Testis (tissue), 2 donors: ENCODE measurements at regions not wholly inside any gene's neighbourhood (a gene's known extent, or its start where the extent isn't known, plus 50 kb on each side); places are given as distances from the start of the nearest gene placed in this dataset.
"Not testable (repeated sequence)": the region's sequence is repeated elsewhere in the genome, so short reads cannot be mapped to it uniquely, and the experiment has no call there.

Source experiments
- DNase-seq: peaks from one replicate; pipeline ENCODE4 v3.0.0-alpha.2; 2019
- H3K27ac ChIP-seq, 2 donors: fragments of 200-600 bp; sonication (generic); one replicate each; pipeline ENCODE4 v1.5.1; 2019
- H3K27me3 ChIP-seq: fragments of 200-600 bp; sonication (generic); one replicate; pipeline ENCODE4 v1.5.1; 2019
- H3K36me3 ChIP-seq: fragments of 200-600 bp; sonication (generic); one replicate; pipeline ENCODE4 v1.5.1; 2017; ENCODE audit warnings: low read depth; ENCODE audit errors: missing control alignments
- H3K4me1 ChIP-seq: fragments of 200-600 bp; sonication (generic); one replicate; pipeline ENCODE4 v1.5.1; 2019
- H3K4me3 ChIP-seq, 2 donors: fragments of 200-600 bp; sonication (generic); one replicate each; pipeline ENCODE4 v1.5.1; 2017 to 2019
- H3K9me3 ChIP-seq: fragments of 200-600 bp; sonication (generic); one replicate; pipeline ENCODE4 v1.5.1; 2017
- CTCF ChIP-seq, 3 experiments: fragments of 450-650 bp in 2 of 3; fragments of 200-600 bp in 1 of 3; sonication (generic) in 1 of 3; IDR thresholded peaks; one replicate each; pipeline ENCODE4 v1.5.1; 2016 to 2019; ENCODE audit warnings: antibody characterized with exemption in 3 of 3, mild to moderate bottlenecking in 2 of 3, moderate library complexity in 1 of 3
- POLR2A ChIP-seq: fragments of 450-650 bp; IDR thresholded peaks from one replicate; pipeline ENCODE4 v1.6.1; 2017; ENCODE audit warnings: antibody characterized with exemption, mild to moderate bottlenecking, moderate library complexity
- WGBS, 2 donors: methylation state at CpG; one replicate each; pipeline ENCODE4 v1.1.5; 2018; 5-methylcytosine and 5-hydroxymethylcytosine counted together
- intact Hi-C: fragments of 100-400 bp; cut with DNase I; formaldehyde crosslinking; loops from one replicate; pipeline ENCODE4 v1.15.1; 2023; ENCODE audit warnings: low total_unique reads

DNA sequence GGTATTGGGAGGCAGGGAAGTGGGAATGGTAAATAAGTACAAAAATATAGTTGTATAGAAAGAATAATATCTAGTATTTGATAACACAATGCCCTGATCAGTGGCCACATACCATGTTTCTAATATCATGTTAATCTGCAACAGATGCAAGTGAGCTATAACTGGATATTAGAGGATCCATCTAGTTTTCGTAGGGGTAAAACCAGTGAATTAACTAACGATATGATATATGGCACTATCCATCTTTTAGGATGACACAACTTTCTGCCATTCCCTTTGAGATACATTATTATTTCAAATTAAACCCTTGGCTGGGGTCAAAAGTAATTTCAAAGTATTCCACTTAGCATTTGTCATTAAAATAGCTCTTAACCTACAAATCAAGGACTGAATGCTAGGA, 1686.2 kb downstream of the SLITRK1 start:
- no peaks in the 10 kb centered on the region for H3K36me3 ChIP-seq
- H3K9me3 ChIP-seq, result no peaks in the 10 kb centered on the region
- TF ChIP-seq CTCF (IDR thresholded peaks at IDR 0.05) (no peak), POLR2A (no peak)
- 82 to 100% methylated on average over 2 of the region's 2 CpGs for WGBS, 2 donors
- intact Hi-C loops, result no loop called here
- no peaks in the 10 kb centered on the region for H3K27me3 ChIP-seq
- no peaks in the 10 kb centered on the region for H3K4me1 ChIP-seq
- H3K27ac ChIP-seq, result no peak overlapping the region
- DNase-seq, result no peak
- no peak overlapping the region for H3K4me3 ChIP-seq

GRCh38 chr13:82187227-82187626, 1695.0 kb downstream of the SLITRK1 start:
- 65 to 68% methylated on average over 1 of the region's 1 CpG for WGBS, 2 donors
- intact Hi-C loops, result no loop called here
- H3K4me3 ChIP-seq, result no peak overlapping the region
- H3K9me3 ChIP-seq, result no peaks in the 10 kb centered on the region
- no peak for DNase-seq
- no peaks in the 10 kb centered on the region for H3K27me3 ChIP-seq
- H3K4me1 ChIP-seq, result no peaks in the 10 kb centered on the region
- TF ChIP-seq POLR2A, result no peak
- no peak for TF ChIP-seq CTCF (IDR thresholded peaks at IDR 0.05)
- H3K36me3 ChIP-seq, result no peaks in the 10 kb centered on the region
- H3K27ac ChIP-seq, result no peak overlapping the region

DNA sequence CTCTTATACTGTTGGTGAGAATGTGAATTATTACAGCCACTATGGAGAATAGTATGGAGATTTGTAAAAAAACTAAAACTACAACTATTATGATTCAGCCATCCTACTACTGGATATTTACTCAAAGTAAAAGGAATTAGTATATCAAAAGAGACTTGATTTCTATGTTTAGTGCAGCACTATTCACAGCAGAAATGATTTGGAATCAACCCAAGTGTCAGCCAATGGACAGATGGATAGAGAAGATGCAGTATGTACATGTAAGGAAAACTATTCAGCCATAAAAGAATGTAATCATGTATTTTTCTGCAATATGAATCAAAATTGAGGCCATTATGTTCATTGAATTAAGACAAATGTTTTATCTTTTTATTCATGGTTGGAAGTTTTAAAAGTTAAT, 1705.5 kb downstream of the SLITRK1 start:
- intact Hi-C loops, result no loop called here
- Histone ChIP-seq H3K36me3 (no peaks in the 10 kb centered on the region), H3K27ac (no peak overlapping the region), H3K4me3 (no peak overlapping the region), H3K4me1 (no peaks in the 10 kb centered on the region), H3K9me3 (no peaks in the 10 kb centered on the region), H3K27me3 (no peaks in the 10 kb centered on the region)
- no peak for TF ChIP-seq CTCF (IDR thresholded peaks at IDR 0.05)
- TF ChIP-seq POLR2A, result no peak
- no peak for DNase-seq

DNA sequence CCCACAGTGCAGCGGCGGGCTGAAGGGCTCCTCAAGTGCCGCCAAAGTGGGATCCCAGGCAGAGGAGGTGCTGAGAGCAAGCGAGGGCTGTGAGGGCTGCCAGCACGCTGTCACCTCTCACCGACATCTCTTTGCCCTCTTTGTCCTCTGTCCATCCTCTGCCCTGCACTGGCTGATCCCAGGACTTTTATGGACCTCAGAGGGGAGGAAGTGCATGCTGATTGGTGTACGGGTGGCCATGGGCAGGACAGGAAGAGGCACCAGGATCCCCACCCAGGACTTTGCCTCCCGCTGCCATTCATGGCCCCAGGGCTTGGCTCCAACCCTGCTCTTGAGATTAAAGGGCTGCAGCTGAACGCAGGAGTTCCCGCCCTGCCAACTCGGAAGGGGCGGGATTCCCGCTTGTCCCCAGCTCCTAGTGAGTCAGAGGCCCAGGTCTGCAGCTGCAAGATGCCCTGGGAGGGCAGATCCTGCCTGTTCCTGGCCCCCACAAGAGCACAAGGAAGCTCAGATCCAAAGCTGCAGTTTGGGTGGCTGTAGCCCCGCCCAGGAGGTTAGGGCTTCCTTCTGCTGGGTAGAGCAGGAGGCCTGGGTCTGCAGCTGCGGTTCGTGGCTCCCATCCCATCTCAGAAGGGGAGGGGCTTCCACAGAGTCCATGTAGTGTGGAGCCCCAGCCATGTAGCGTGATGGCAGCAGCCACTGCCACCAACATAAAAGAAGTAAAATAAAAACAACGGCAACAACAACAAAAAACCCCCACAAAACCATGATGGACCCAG, 1716.7 kb downstream of the SLITRK1 start:
- Histone ChIP-seq H3K27ac (no peak overlapping the region), H3K27me3 (no peaks in the 10 kb centered on the region), H3K4me3 (peak overlapping the region in 1 of 2 donors; percentile 5), H3K9me3 (no peaks in the 10 kb centered on the region), H3K4me1 (no peaks in the 10 kb centered on the region), H3K36me3 (no peaks in the 10 kb centered on the region)
- no peak for DNase-seq
- intact Hi-C loops, result no loop called here
- 81 to 83% methylated on average over 8 to 18 of the region's 18 CpGs for WGBS, 2 donors
- TF ChIP-seq POLR2A, result no peak
- TF ChIP-seq CTCF (IDR thresholded peaks at IDR 0.05), result no peak

GRCh38 chr13:82164780-82165395, 1717.4 kb downstream of the SLITRK1 start:
- H3K36me3 ChIP-seq, H3K27ac ChIP-seq, DNase-seq, H3K27me3 ChIP-seq, H3K9me3 ChIP-seq, H3K4me1 ChIP-seq, intact Hi-C loops: not testable (repeated sequence)
- 73 to 80% methylated on average over 2 to 31 of the region's 31 CpGs for whole genome bisulfite sequencing, 2 donors
- peak overlapping the region in 1 of 2 donors; percentile 5 for H3K4me3 ChIP-seq
